ENCODE measurements at regions not wholly inside any gene's neighbourhood (a gene's known extent, or its start where the extent isn't known, plus 50 kb on each side); places are given as distances from the start of the nearest gene placed in this dataset.

DNA sequence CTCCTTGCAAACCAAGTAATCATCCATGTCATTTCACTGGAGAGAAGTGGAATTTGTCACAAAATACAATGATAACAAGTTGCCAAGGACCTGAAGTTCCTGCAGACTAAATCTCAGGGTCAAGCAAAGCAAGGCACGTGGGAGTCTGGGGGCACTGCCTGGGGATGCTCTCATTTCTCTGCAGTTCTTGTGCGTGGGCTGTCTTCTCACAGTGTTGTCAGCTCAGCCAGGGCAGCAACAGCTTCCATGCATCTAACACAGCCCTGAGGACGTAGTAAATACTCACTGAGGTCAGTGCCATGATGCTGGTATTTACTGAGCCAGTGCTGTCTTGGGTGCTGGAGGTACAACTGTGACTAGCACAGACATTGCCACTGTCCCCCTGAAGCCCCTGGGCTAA lies 62.9 kb upstream of the CMKLR1 start:
- no peaks in the 10 kb centered on the region for H3K27me3 ChIP-seq (ENCODE audit: control insufficient read depth, insufficient read depth, low read length, poor library complexity, severe bottlenecking)
- H3K9me3 ChIP-seq (ENCODE audit: control insufficient read depth, low read length), result no peaks in the 10 kb centered on the region
- no peaks in the 10 kb centered on the region for H3K36me3 ChIP-seq (ENCODE audit: control insufficient read depth, insufficient read depth, low read length)
- H3K27ac ChIP-seq (ENCODE audit: insufficient read depth, low read depth, low read length, poor library complexity, severe bottlenecking), result no peak overlapping the region
- H3K4me1 ChIP-seq (ENCODE audit: control insufficient read depth, insufficient read depth, low read length), result no peaks in the 10 kb centered on the region
- H3K4me3 ChIP-seq (ENCODE audit: insufficient read depth, low read depth, low read length), result no peak overlapping the region
- 77 to 78% methylated on average over 3 of the region's 3 CpGs for WGBS, 2 experiments

- Histone ChIP-seq H3K36me3 (ENCODE audit: control insufficient read depth, insufficient read depth, low read length) (no peaks in the 10 kb centered on the region), H3K4me3 (ENCODE audit: insufficient read depth, low read depth, low read length) (no peak overlapping the region), H3K27me3 (ENCODE audit: control insufficient read depth, insufficient read depth, low read length, poor library complexity, severe bottlenecking) (no peaks in the 10 kb centered on the region), H3K4me1 (ENCODE audit: control insufficient read depth, insufficient read depth, low read length) (no peaks in the 10 kb centered on the region), H3K27ac (ENCODE audit: insufficient read depth, low read depth, low read length, poor library complexity, severe bottlenecking) (no peak overlapping the region), H3K9me3 (ENCODE audit: control insufficient read depth, low read length) (no peaks in the 10 kb centered on the region)
- 95 to 99% methylated on average over 2 of the region's 3 CpGs for WGBS, 2 experiments
Measured at GRCh38 chr12:108400900-108401480, 61.9 kb upstream of the CMKLR1 start.

DNA sequence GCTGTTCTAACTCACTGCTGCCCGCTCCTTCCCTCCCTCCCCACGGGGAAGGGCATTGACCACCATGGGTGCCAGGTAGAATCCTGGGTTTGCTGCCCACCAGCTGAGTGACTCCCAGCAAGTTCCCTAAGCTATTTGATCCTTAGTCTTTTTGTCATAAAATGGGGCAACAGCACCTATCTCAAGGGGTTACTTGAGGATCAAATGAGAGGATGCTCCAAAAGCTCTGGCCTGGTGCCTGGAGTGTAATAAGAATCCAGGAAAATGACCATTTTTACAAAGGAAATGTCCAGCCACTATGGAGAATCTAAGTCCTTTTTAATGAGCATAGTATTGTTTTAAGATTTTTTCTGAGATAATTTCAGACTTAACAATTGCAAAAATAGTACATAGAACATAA lies 61.4 kb upstream of the CMKLR1 start:
- Histone ChIP-seq H3K9me3 (ENCODE audit: control insufficient read depth, low read length) (no peaks in the 10 kb centered on the region), H3K36me3 (ENCODE audit: control insufficient read depth, insufficient read depth, low read length) (no peaks in the 10 kb centered on the region), H3K27ac (ENCODE audit: insufficient read depth, low read depth, low read length, poor library complexity, severe bottlenecking) (no peak overlapping the region), H3K4me1 (ENCODE audit: control insufficient read depth, insufficient read depth, low read length) (no peaks in the 10 kb centered on the region), H3K4me3 (ENCODE audit: insufficient read depth, low read depth, low read length) (no peak overlapping the region), H3K27me3 (ENCODE audit: control insufficient read depth, insufficient read depth, low read length, poor library complexity, severe bottlenecking) (no peaks in the 10 kb centered on the region)
- WGBS, 2 experiments, result 91% methylated on average over 2 of the region's 2 CpGs

DNA sequence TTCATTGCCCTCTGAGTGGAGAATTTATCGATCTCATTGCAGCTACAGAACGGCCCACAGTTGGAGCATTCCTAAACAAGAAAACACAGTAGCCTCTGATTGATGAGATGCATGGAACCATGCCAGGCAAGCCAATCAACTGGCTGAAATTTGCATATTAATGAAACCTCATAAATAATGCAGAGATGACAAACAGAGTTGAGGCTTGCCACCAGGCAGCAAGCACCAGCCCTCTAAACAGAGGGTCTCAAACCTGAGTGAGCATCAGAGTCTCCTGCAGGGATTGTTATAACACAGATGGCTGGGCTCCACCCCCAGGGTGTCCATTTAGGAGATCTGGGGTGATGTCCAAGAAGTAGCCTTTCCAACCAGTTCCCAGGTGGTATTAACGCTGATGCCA lies 60.9 kb upstream of the CMKLR1 start:
- no peak overlapping the region for H3K27ac ChIP-seq (ENCODE audit: insufficient read depth, low read depth, low read length, poor library complexity, severe bottlenecking)
- 81 to 86% methylated on average over 3 of the region's 3 CpGs for WGBS, 2 experiments
- no peaks in the 10 kb centered on the region for H3K9me3 ChIP-seq (ENCODE audit: control insufficient read depth, low read length)
- H3K4me1 ChIP-seq (ENCODE audit: control insufficient read depth, insufficient read depth, low read length), result no peaks in the 10 kb centered on the region
- no peak overlapping the region for H3K4me3 ChIP-seq (ENCODE audit: insufficient read depth, low read depth, low read length)
- H3K27me3 ChIP-seq (ENCODE audit: control insufficient read depth, insufficient read depth, low read length, poor library complexity, severe bottlenecking), result no peaks in the 10 kb centered on the region
- H3K36me3 ChIP-seq (ENCODE audit: control insufficient read depth, insufficient read depth, low read length), result no peaks in the 10 kb centered on the region

DNA sequence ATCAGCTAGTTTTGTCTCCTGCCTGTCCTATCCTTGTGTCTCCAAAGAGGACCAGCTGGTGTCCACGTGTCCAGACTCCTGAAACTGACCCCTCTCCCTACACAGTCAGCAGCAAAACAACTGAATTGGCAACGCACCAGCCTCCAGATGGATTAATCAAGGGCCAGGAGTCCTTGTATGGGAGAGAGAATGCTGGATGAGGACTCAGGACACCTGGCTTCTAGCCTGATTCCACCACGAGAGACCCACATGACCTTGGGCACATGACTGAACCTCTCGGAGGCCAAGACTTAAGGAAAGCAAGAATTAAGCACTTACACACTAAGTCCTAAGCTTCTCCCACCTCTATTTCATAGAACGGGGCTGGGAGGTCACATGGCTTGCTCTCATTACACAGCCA lies 60.4 kb upstream of the CMKLR1 start:
- Histone ChIP-seq H3K27me3 (ENCODE audit: control insufficient read depth, insufficient read depth, low read length, poor library complexity, severe bottlenecking) (no peaks in the 10 kb centered on the region), H3K27ac (ENCODE audit: insufficient read depth, low read depth, low read length, poor library complexity, severe bottlenecking) (no peak overlapping the region), H3K9me3 (ENCODE audit: control insufficient read depth, low read length) (no peaks in the 10 kb centered on the region), H3K4me3 (ENCODE audit: insufficient read depth, low read depth, low read length) (no peak overlapping the region), H3K36me3 (ENCODE audit: control insufficient read depth, insufficient read depth, low read length) (no peaks in the 10 kb centered on the region), H3K4me1 (ENCODE audit: control insufficient read depth, insufficient read depth, low read length) (no peaks in the 10 kb centered on the region)
- WGBS, 2 experiments, result 90% methylated on average over 5 of the region's 5 CpGs

DNA sequence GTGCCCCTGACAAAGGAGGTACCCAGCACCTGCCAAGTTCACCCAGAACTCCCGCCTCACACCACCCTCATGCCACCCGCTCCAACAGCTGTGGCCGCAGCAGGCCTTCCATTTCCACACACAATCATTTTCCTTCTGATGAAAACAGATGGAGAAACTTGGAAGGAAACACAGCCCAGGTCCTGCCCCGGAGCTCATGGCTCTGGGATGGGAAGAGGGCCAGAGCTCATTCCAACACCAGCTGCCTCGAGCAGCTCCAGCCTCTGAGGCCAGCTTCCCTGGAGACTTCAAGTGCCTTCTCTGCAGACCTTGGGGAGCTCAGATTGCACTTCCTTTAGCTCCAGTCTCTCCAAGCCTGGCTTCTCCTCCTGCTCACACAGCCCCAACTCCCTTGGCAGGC lies 55.1 kb upstream of the CMKLR1 start:
- Histone ChIP-seq H3K27ac (ENCODE audit: insufficient read depth, low read depth, low read length, poor library complexity, severe bottlenecking) (no peak overlapping the region), H3K9me3 (ENCODE audit: control insufficient read depth, low read length) (no peaks in the 10 kb centered on the region), H3K4me1 (ENCODE audit: control insufficient read depth, insufficient read depth, low read length) (no peaks in the 10 kb centered on the region), H3K4me3 (ENCODE audit: insufficient read depth, low read depth, low read length) (no peak overlapping the region), H3K27me3 (ENCODE audit: control insufficient read depth, insufficient read depth, low read length, poor library complexity, severe bottlenecking) (no peaks in the 10 kb centered on the region), H3K36me3 (ENCODE audit: control insufficient read depth, insufficient read depth, low read length) (no peaks in the 10 kb centered on the region)
- 82 to 87% methylated on average over 5 of the region's 5 CpGs for WGBS, 2 experiments

DNA sequence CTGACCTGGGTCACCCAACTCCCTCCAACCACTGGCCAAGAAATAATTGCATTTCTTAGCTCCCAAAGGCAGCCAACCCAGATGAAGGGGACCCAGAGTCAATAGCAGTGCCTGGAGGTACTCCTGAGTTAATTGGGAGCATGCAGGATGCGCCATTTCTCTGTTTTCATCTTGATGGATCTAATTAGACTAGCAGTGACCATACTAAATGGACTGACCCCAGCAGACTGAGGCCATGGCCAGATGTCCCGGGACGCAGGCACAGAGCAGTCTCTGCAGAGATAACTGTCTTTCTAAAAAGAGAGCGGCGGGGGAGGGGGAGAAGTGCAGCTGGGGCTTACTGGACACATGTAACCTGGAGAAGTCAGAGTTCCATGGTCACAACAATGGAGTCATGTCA lies 53.2 kb upstream of the CMKLR1 start:
- no peaks in the 10 kb centered on the region for H3K36me3 ChIP-seq (ENCODE audit: control insufficient read depth, insufficient read depth, low read length)
- no peaks in the 10 kb centered on the region for H3K27me3 ChIP-seq (ENCODE audit: control insufficient read depth, insufficient read depth, low read length, poor library complexity, severe bottlenecking)
- H3K4me1 ChIP-seq (ENCODE audit: control insufficient read depth, insufficient read depth, low read length), result no peaks in the 10 kb centered on the region
- 94 to 95% methylated on average over 5 of the region's 5 CpGs for WGBS, 2 experiments
- no peaks in the 10 kb centered on the region for H3K9me3 ChIP-seq (ENCODE audit: control insufficient read depth, low read length)
- H3K27ac ChIP-seq (ENCODE audit: insufficient read depth, low read depth, low read length, poor library complexity, severe bottlenecking), result no peak overlapping the region
- no peak overlapping the region for H3K4me3 ChIP-seq (ENCODE audit: insufficient read depth, low read depth, low read length)

- Histone ChIP-seq H3K27me3 (ENCODE audit: control insufficient read depth, insufficient read depth, low read length, poor library complexity, severe bottlenecking) (no peaks in the 10 kb centered on the region), H3K9me3 (ENCODE audit: control insufficient read depth, low read length) (no peaks in the 10 kb centered on the region), H3K4me1 (ENCODE audit: control insufficient read depth, insufficient read depth, low read length) (no peaks in the 10 kb centered on the region), H3K4me3 (ENCODE audit: insufficient read depth, low read depth, low read length) (no peak overlapping the region), H3K36me3 (ENCODE audit: control insufficient read depth, insufficient read depth, low read length) (no peaks in the 10 kb centered on the region), H3K27ac (ENCODE audit: insufficient read depth, low read depth, low read length, poor library complexity, severe bottlenecking) (peak overlapping the region; percentile 3)
- WGBS, 2 experiments, result 6 to 10% methylated on average over 7 of the region's 7 CpGs
Measured at GRCh38 chr12:108390495-108391203, 51.5 kb upstream of the CMKLR1 start.

DNA sequence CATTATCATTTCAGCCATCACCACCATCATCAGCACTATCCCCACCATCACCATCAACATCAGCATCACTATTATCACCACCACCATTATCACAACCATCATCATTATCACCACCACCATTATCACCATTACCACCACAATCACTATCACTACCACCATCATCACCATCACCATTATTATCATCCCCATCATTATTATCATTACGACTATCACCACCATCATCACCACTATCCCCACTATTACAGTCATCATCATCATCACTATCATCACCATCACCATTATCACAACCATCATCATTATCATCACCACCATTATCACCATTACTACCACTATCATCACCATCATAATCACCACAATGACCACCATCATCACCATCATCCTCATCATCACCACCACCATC lies 50.4 kb upstream of the CMKLR1 start:
- no peaks in the 10 kb centered on the region for H3K4me1 ChIP-seq (ENCODE audit: control insufficient read depth, insufficient read depth, low read length)
- H3K4me3 ChIP-seq (ENCODE audit: insufficient read depth, low read depth, low read length), result no peak overlapping the region
- no peaks in the 10 kb centered on the region for H3K9me3 ChIP-seq (ENCODE audit: control insufficient read depth, low read length)
- no peaks in the 10 kb centered on the region for H3K27me3 ChIP-seq (ENCODE audit: control insufficient read depth, insufficient read depth, low read length, poor library complexity, severe bottlenecking)
- no peak overlapping the region for H3K27ac ChIP-seq (ENCODE audit: insufficient read depth, low read depth, low read length, poor library complexity, severe bottlenecking)
- no peaks in the 10 kb centered on the region for H3K36me3 ChIP-seq (ENCODE audit: control insufficient read depth, insufficient read depth, low read length)
- WGBS, 2 experiments, result 91 to 98% methylated on average over 1 of the region's 1 CpG

Measured in ectodermal cell (in vitro differentiated cells).